HG02970 (cell line): ENCODE measurements at regions not wholly inside any gene's neighbourhood (a gene's known extent, or its start where the extent isn't known, plus 50 kb on each side); places are given as distances from the start of the nearest gene placed in this dataset.
"Not testable (repeated sequence)": the region's sequence is repeated elsewhere in the genome, so short reads cannot be mapped to it uniquely, and the experiment has no call there.

ENCODE experiments used
- ATAC-seq: cut with Tn5 transposase; IDR thresholded peaks from one replicate; pipeline ENCODE4 v1.9.1; 2021; ENCODE audit warnings: mild to moderate bottlenecking, moderate library complexity, moderate number of reproducible peaks; ENCODE audit not compliant: unreplicated experiment, low FRiP score

GRCh38 chr3:159030886-159031679 lies 229.2 kb downstream of the MFSD1 start:
- ATAC-seq, result no peak

- no peak for ATAC-seq
Measured at GRCh38 chr3:159032311-159032710, 230.5 kb downstream of the MFSD1 start.

- no peak for ATAC-seq
Measured at GRCh38 chr3:159038405-159038804, 236.6 kb downstream of the MFSD1 start.

GRCh38 chr3:159039286-159039685 lies 237.4 kb downstream of the MFSD1 start:
- no peak for ATAC-seq

GRCh38 chr3:159045279-159045885 lies 243.5 kb downstream of the MFSD1 start:
- ATAC-seq, result no peak

- no peak for ATAC-seq
Measured at GRCh38 chr3:159047361-159047760, 245.5 kb downstream of the MFSD1 start.

GRCh38 chr3:159052494-159052893 lies 250.6 kb downstream of the MFSD1 start:
- ATAC-seq, result not testable (repeated sequence)

- ATAC-seq, result no peak
Measured at GRCh38 chr3:159057621-159058020, 255.8 kb downstream of the MFSD1 start.

- no peak for ATAC-seq
Measured at GRCh38 chr3:159058859-159059258, 257.0 kb downstream of the MFSD1 start.

- no peak for ATAC-seq
Measured at GRCh38 chr3:159059395-159059794, 257.5 kb downstream of the MFSD1 start.

GRCh38 chr3:159062734-159063410 lies 261.0 kb downstream of the MFSD1 start:
- no peak for ATAC-seq

- ATAC-seq, result no peak
Measured at GRCh38 chr3:159069091-159069490, 267.2 kb downstream of the MFSD1 start, which contains the start of gene IQCJ. IQCJ (plus strand) TSS chr3:159069319.

GRCh38 chr3:159069866-159070425 lies 268.1 kb downstream of the MFSD1 start:
- no peak for ATAC-seq

- no peak for ATAC-seq
Measured at GRCh38 chr3:159074756-159075701, 273.2 kb downstream of the MFSD1 start.

GRCh38 chr3:159077860-159078259 lies 276.0 kb downstream of the MFSD1 start:
- ATAC-seq, result no peak

- no peak for ATAC-seq
Measured at GRCh38 chr3:159080256-159080655, 278.4 kb downstream of the MFSD1 start.

GRCh38 chr3:159080821-159081220 lies 279.0 kb downstream of the MFSD1 start:
- no peak for ATAC-seq

- ATAC-seq, result no peak
Measured at GRCh38 chr3:159082519-159082918, 280.7 kb downstream of the MFSD1 start.

- no peak for ATAC-seq
Measured at GRCh38 chr3:159091936-159092335, 290.1 kb downstream of the MFSD1 start.

GRCh38 chr3:159102001-159102400 lies 300.1 kb downstream of the MFSD1 start:
- ATAC-seq, result no peak
